ENCODE measurements at regions not wholly inside any gene's neighbourhood (a gene's known extent, or its start where the extent isn't known, plus 50 kb on each side); places are given as distances from the start of the nearest gene placed in this dataset.

DNA sequence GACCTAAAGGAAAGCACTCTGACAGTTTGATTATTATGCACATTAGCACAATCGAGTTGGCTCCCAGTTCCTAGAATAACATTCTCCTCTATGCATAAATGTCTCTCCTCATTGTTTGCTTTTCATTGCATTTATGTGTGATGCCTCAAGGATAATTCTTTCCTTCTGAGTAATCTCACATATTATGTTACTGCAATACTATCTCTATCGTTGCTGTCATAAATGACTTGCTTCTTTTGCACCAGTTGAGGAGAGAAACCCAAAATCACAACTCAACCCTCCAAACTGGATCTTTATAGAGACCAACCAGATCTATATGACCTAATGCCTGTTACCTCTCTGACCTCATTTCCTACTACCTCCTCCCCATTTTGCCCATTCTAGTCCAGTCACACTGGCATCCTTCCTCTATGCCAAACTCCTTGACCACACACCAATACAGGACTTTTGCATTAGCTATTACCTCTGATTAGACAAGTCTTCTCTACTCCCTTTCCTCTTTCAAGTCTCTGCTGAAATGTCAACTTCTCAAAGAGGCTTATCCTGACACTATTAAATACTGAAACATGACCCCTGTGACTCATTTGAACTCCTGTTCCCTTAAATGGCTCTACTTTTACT is 1026.0 kb downstream of the TUSC7 start:
- ATAC-seq (ENCODE audit: low read depth) (no peak), DNase-seq (no peak)
- Mint-ChIP-seq H3K27me3 (no peaks in the 10 kb centered on the region), H3K27ac (no peak overlapping the region), H3K36me3 (ENCODE audit: low read depth) (no peaks in the 10 kb centered on the region), H3K4me3 (no peak overlapping the region), H3K9me3 (no peaks in the 10 kb centered on the region), H3K4me1 (no peaks in the 10 kb centered on the region)
- ChIA-PET CTCF (no interaction called here), POLR2A (no interaction called here)
- intact Hi-C loops (cut with micrococcal nuclease) = no loop called here
- TF ChIP-seq, protein P1, sequence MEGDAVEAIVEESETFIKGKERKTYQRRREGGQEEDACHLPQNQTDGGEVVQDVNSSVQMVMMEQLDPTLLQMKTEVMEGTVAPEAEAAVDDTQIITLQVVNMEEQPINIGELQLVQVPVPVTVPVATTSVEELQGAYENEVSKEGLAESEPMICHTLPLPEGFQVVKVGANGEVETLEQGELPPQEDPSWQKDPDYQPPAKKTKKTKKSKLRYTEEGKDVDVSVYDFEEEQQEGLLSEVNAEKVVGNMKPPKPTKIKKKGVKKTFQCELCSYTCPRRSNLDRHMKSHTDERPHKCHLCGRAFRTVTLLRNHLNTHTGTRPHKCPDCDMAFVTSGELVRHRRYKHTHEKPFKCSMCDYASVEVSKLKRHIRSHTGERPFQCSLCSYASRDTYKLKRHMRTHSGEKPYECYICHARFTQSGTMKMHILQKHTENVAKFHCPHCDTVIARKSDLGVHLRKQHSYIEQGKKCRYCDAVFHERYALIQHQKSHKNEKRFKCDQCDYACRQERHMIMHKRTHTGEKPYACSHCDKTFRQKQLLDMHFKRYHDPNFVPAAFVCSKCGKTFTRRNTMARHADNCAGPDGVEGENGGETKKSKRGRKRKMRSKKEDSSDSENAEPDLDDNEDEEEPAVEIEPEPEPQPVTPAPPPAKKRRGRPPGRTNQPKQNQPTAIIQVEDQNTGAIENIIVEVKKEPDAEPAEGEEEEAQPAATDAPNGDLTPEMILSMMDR (IDR thresholded peaks at IDR 0.05) = no peak

GRCh38 chr3:117736846-117737245 is 1027.3 kb downstream of the TUSC7 start:
- no peaks in the 10 kb centered on the region for H3K36me3 Mint-ChIP-seq (ENCODE audit: low read depth)
- DNase-seq (no peak), ATAC-seq (ENCODE audit: low read depth) (no peak)
- TF ChIP-seq, protein P1 (IDR thresholded peaks at IDR 0.05) = no peak
- no peaks in the 10 kb centered on the region for H3K27me3 Mint-ChIP-seq
- intact Hi-C loops (cut with micrococcal nuclease) = no loop called here
- no peak overlapping the region for H3K27ac Mint-ChIP-seq
- H3K4me1 Mint-ChIP-seq = no peaks in the 10 kb centered on the region
- H3K9me3 Mint-ChIP-seq = no peaks in the 10 kb centered on the region
- ChIA-PET CTCF (no interaction called here), POLR2A (no interaction called here)
- no peak overlapping the region for H3K4me3 Mint-ChIP-seq

GRCh38 chr3:117743993-117744392 is 1034.4 kb downstream of the TUSC7 start:
- Mint-ChIP-seq H3K4me1 (no peaks in the 10 kb centered on the region), H3K27ac (no peak overlapping the region), H3K27me3 (no peaks in the 10 kb centered on the region), H3K4me3 (no peak overlapping the region), H3K36me3 (ENCODE audit: low read depth) (no peaks in the 10 kb centered on the region), H3K9me3 (no peaks in the 10 kb centered on the region)
- TF ChIP-seq, protein P1 (IDR thresholded peaks at IDR 0.05) = no peak
- DNase-seq (no peak), ATAC-seq (ENCODE audit: low read depth) (no peak)
- intact Hi-C loops (cut with micrococcal nuclease) = no loop called here
- ChIA-PET CTCF (no interaction called here), POLR2A (no interaction called here)

DNA sequence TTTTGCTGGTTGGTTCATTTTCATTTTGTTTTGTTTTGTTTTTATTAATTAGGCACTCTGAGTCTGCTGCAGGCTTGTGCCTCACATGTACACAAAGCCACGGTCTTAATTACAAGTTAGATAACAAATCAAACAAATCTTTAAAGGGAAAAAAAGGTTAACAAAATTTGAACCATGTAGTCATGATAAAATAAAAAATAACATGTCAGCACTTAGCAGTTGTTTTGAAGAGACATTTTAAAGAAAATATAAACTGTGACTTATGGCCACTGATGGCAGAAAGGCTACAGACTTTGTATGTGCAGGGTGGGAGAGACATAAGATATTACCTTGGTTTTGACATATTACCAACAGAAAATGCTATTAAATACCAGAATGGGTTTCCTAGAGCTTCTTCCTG is 1035.4 kb downstream of the TUSC7 start:
- Mint-ChIP-seq H3K27me3 (no peaks in the 10 kb centered on the region), H3K4me3 (no peak overlapping the region), H3K9me3 (no peaks in the 10 kb centered on the region), H3K4me1 (no peaks in the 10 kb centered on the region), H3K27ac (no peak overlapping the region), H3K36me3 (ENCODE audit: low read depth) (no peaks in the 10 kb centered on the region)
- CTCF ChIA-PET = no interaction called here
- intact Hi-C loops (cut with micrococcal nuclease) = no loop called here
- POLR2A ChIA-PET = no interaction called here
- TF ChIP-seq, protein P1 (IDR thresholded peaks at IDR 0.05) = no peak
- no peak for DNase-seq
- ATAC-seq (ENCODE audit: low read depth) = no peak

GRCh38 chr3:117745516-117745915 is 1035.9 kb downstream of the TUSC7 start:
- Mint-ChIP-seq H3K9me3 (no peaks in the 10 kb centered on the region), H3K4me1 (no peaks in the 10 kb centered on the region), H3K36me3 (ENCODE audit: low read depth) (no peaks in the 10 kb centered on the region), H3K27ac (no peak overlapping the region), H3K27me3 (no peaks in the 10 kb centered on the region), H3K4me3 (no peak overlapping the region)
- ATAC-seq (ENCODE audit: low read depth) (no peak), DNase-seq (no peak)
- TF ChIP-seq, protein P1 (IDR thresholded peaks at IDR 0.05) = no peak
- intact Hi-C loops (cut with micrococcal nuclease) = no loop called here
- ChIA-PET CTCF (no interaction called here), POLR2A (no interaction called here)
